OCI-LY7 (cell line): ENCODE measurements at regions not wholly inside any gene's neighbourhood (a gene's known extent, or its start where the extent isn't known, plus 50 kb on each side); places are given as distances from the start of the nearest gene placed in this dataset.
"Not testable (repeated sequence)": the region's sequence is repeated elsewhere in the genome, so short reads cannot be mapped to it uniquely, and the experiment has no call there.

Experiments
- BruUV-seq: library from RNA; stranded (reverse); fragments of 400-500 nt; replicated peaks from 2 replicates; lab custom pipeline; 2021; lab: Mats Ljungman, UMichigan
- CTCF ChIA-PET: fragments of 300-600 bp; sonication (Branson Sonifier 250); formaldehyde crosslinking; loops from one replicate; lab custom pipeline; 2022; ENCODE audit warnings: antibody characterized with exemption; ENCODE audit not compliant: unreplicated experiment; lab: Charles Lee
- POLR2A ChIA-PET: fragments of 300-600 bp; sonication (Branson Sonifier 250); formaldehyde crosslinking; loops from one replicate; lab custom pipeline; 2022; ENCODE audit warnings: antibody characterized with exemption; lab: Charles Lee
- DNase-seq: peaks from one replicate; pipeline ENCODE4 v3.0.0-alpha.2; 2015; ENCODE audit warnings: low spot score
- H2AFZ ChIP-seq: fragments of 200-600 bp; sonication (generic), shearing (Covaris generic); 2 replicates; pipeline ENCODE4 v1.6.1; 2014; ENCODE audit warnings: mild to moderate bottlenecking, antibody characterized with exemption, low read length, moderate library complexity
- H3K27ac ChIP-seq: fragments of 200-600 bp; sonication (generic); 2 replicates; pipeline ENCODE4 v1.5.1; 2014; ENCODE audit warnings: mixed run types, low read depth, mild to moderate bottlenecking, moderate library complexity, low read length, inconsistent platforms; ENCODE audit not compliant: poor library complexity, severe bottlenecking
- H3K36me3 ChIP-seq: fragments of 200-600 bp; sonication (generic); 2 replicates; pipeline ENCODE4 v1.6.1; 2014; ENCODE audit warnings: mild to moderate bottlenecking, antibody characterized with exemption, low read length, moderate library complexity, mixed read lengths; ENCODE audit not compliant: insufficient read depth
- H3K4me1 ChIP-seq: fragments of 200-600 bp; sonication (generic); 2 replicates; pipeline ENCODE4 v1.5.1; 2014; ENCODE audit warnings: mild to moderate bottlenecking, low read length; ENCODE audit not compliant: insufficient read depth, poor library complexity, severe bottlenecking
- H3K4me2 ChIP-seq: fragments of 200-600 bp; sonication (generic); 2 replicates; pipeline ENCODE4 v1.6.1; 2014; ENCODE audit warnings: mild to moderate bottlenecking, low read length
- H3K4me3 ChIP-seq: fragments of 200-600 bp; sonication (generic); 2 replicates; pipeline ENCODE4 v1.5.1; 2014; ENCODE audit warnings: mild to moderate bottlenecking, low read depth, low read length; ENCODE audit not compliant: poor library complexity, severe bottlenecking
- H3K79me2 ChIP-seq: fragments of 200-600 bp; sonication (generic); 2 replicates; pipeline ENCODE4 v1.6.1; 2016; ENCODE audit warnings: low read depth, mild to moderate bottlenecking, low read length, moderate library complexity, mixed read lengths; ENCODE audit not compliant: insufficient read depth
- H3K9me2 ChIP-seq: fragments of 200-600 bp; sonication (generic); 2 replicates; pipeline ENCODE4 v1.6.1; 2016; ENCODE audit warnings: mild to moderate bottlenecking, low read length, mixed read lengths; ENCODE audit not compliant: insufficient read depth
- H3K9me3 ChIP-seq: fragments of 200-600 bp; sonication (generic); 2 replicates; pipeline ENCODE4 v1.6.1; 2014; ENCODE audit warnings: mild to moderate bottlenecking, mixed run types, low read length, mixed read lengths
- H4K20me1 ChIP-seq: fragments of 200-600 bp; sonication (generic); 2 replicates; pipeline ENCODE4 v1.6.1; 2014; ENCODE audit warnings: mild to moderate bottlenecking, antibody characterized with exemption, low read length, moderate library complexity, mixed read lengths; ENCODE audit not compliant: insufficient read depth
- EZH2phosphoT487 ChIP-seq: fragments of 200-600 bp; sonication (generic); IDR thresholded peaks from 2 replicates; pipeline ENCODE4 v1.6.1; 2018; ENCODE audit warnings: low read depth, borderline replicate concordance, mild to moderate bottlenecking, mixed run types, antibody characterized with exemption, low read length, moderate library complexity, mixed read lengths
- intact Hi-C: fragments of 100-400 bp; cut with micrococcal nuclease; formaldehyde crosslinking; loops from one replicate; pipeline ENCODE4 v1.10.0; 2022; ENCODE audit not compliant: unreplicated experiment
- TF ChIP-seq, protein P1 (sequence below): fragments of 200-600 bp; sonication (generic); conservative IDR thresholded peaks from 2 replicates; pipeline ENCODE4 v1.5.1; 2014; ENCODE audit warnings: mild to moderate bottlenecking, antibody characterized with exemption, low read length, moderate library complexity, mixed read lengths

DNA sequence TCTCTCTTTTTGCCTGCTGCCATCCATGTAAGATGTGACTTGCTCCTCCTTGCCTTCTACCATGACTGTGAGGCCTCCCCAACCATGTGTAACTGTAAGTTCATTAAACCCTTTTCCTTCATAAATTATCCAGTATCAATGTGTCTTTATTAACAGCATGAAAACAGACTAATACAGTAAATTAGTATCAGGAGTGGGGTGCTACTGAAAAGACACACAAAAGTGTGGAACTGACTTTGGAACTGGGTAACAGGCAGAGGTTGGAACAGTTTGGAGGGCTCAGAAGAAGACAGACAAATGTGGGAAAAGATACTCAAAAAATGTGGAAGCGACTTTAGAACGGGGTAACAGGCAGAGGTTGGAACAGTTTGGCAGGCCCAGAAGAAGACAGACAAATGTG is 189.4 kb downstream of the HTR1B start:
- Histone ChIP-seq H4K20me1 (no peaks in the 10 kb centered on the region), H3K9me2 (no peaks in the 10 kb centered on the region), H3K4me1 (no peaks in the 10 kb centered on the region), H3K4me3 (no peak overlapping the region), H3K27ac (no peak overlapping the region), H2AFZ (no peak overlapping the region), H3K36me3 (no peaks in the 10 kb centered on the region), H3K79me2 (no peaks in the 10 kb centered on the region), H3K9me3 (0 out of 2 replicates have a peak, but pooled peaks cover 5% of the 10 kb centered on the region), H3K4me2 (no peak overlapping the region)
- ChIA-PET CTCF (no interaction called here), POLR2A (no interaction called here)
- no TSS peak for BruUV-seq
- intact Hi-C loops, result no loop called here
- no peak for TF ChIP-seq EZH2phosphoT487
- TF ChIP-seq, protein P1, sequence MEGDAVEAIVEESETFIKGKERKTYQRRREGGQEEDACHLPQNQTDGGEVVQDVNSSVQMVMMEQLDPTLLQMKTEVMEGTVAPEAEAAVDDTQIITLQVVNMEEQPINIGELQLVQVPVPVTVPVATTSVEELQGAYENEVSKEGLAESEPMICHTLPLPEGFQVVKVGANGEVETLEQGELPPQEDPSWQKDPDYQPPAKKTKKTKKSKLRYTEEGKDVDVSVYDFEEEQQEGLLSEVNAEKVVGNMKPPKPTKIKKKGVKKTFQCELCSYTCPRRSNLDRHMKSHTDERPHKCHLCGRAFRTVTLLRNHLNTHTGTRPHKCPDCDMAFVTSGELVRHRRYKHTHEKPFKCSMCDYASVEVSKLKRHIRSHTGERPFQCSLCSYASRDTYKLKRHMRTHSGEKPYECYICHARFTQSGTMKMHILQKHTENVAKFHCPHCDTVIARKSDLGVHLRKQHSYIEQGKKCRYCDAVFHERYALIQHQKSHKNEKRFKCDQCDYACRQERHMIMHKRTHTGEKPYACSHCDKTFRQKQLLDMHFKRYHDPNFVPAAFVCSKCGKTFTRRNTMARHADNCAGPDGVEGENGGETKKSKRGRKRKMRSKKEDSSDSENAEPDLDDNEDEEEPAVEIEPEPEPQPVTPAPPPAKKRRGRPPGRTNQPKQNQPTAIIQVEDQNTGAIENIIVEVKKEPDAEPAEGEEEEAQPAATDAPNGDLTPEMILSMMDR, result no peak
- no peak for DNase-seq

DNA sequence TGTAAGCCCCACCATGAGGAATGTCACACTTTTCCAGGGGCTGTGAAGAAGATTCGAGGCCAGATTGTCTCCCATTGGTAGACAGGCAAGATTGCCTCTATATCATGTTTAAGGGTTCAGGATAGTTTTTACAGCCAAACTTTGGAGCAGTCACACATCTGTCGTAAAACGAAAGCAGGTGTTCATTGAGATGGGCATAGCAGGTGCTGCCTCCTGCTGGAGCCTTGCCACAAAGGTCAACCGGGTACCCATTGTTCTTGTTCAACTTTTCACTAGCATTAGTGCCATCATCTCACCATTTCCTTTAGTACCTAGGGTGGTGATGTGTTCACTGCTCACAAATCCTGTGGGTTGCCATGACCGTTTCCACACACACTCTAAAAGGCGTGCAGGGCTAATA is 198.3 kb downstream of the HTR1B start:
- no TSS peak for BruUV-seq
- Histone ChIP-seq H3K36me3 (no peaks in the 10 kb centered on the region), H2AFZ (no peak overlapping the region), H3K27ac (no peak overlapping the region), H3K4me1 (no peaks in the 10 kb centered on the region), H3K9me2 (no peaks in the 10 kb centered on the region), H3K4me3 (no peak overlapping the region), H3K9me3 (no peaks in the 10 kb centered on the region), H3K4me2 (no peak overlapping the region), H4K20me1 (no peaks in the 10 kb centered on the region), H3K79me2 (no peaks in the 10 kb centered on the region)
- DNase-seq, result no peak
- intact Hi-C loops, result no loop called here
- ChIA-PET POLR2A (no interaction called here), CTCF (no interaction called here)
- TF ChIP-seq, protein P1, result peak; percentile 40
- TF ChIP-seq EZH2phosphoT487, result no peak

DNA sequence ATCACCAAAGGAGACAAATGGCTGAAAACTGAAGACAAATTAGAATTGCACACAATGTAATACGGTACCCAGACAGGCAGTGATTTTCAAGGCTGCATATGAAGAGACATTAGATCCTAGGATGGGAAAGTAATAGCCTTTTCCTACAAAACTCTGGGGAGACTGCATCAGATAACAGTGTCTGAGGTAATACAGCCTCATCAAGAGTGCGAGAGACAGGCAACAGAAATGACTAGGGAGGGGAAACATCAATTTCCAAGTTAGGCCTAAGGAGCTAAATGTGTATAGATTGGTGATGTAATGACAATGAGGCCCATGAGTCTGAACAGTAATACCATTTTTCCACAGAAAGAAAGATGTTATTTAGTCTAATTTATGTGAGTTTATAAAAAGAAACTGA is 200.3 kb downstream of the HTR1B start:
- ChIA-PET POLR2A (interaction anchor here (0.8 kb wide), 1 partner anchor 26 kb away, joined by 3 read pairs; no protein-coding TSS in a partner anchor), CTCF (no interaction called here)
- Histone ChIP-seq H4K20me1 (no peaks in the 10 kb centered on the region), H3K4me2 (no peak overlapping the region), H3K27ac (no peak overlapping the region), H3K4me3 (no peak overlapping the region), H3K36me3 (no peaks in the 10 kb centered on the region), H3K9me3 (no peaks in the 10 kb centered on the region), H3K4me1 (no peaks in the 10 kb centered on the region), H2AFZ (no peak overlapping the region), H3K9me2 (no peaks in the 10 kb centered on the region), H3K79me2 (no peaks in the 10 kb centered on the region)
- intact Hi-C loops, result no loop called here
- no TSS peak for BruUV-seq
- DNase-seq, result no peak
- TF ChIP-seq EZH2phosphoT487, result no peak
- TF ChIP-seq, protein P1, result no peak

DNA sequence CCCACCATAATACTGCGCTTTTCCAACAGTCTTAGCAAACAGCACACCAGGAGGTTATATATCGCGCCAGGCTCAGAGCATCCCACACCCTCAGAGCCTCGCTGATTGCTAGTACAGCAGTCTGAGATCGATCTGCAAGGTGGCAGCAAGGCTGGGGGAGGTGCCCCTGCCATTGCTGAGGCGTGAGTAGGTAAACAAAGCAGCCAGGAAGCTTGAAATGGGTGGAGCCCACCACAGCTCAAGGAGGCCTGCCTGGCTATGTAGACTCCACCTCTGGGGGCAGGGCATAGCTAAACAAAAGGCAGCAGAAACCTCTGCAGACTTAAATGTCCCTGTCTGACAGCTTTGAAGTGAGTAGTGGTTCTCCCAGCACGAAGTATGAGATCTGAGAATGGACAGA is 211.5 kb downstream of the HTR1B start:
- DNase-seq, BruUV-seq, H4K20me1 ChIP-seq, intact Hi-C loops, H3K9me2 ChIP-seq, H3K27ac ChIP-seq, H3K9me3 ChIP-seq, CTCF ChIA-PET, H3K79me2 ChIP-seq, H3K36me3 ChIP-seq, H3K4me1 ChIP-seq, H3K4me2 ChIP-seq, POLR2A ChIA-PET, H3K4me3 ChIP-seq, H2AFZ ChIP-seq: not testable (repeated sequence)
